OCI-LY1 (cell line): ENCODE measurements at regions not wholly inside any gene's neighbourhood (a gene's known extent, or its start where the extent isn't known, plus 50 kb on each side); places are given as distances from the start of the nearest gene placed in this dataset.

Experiments
- H2AFZ ChIP-seq: fragments of 200-600 bp; sonication (generic), shearing (Covaris generic); 2 replicates; pipeline ENCODE4 v1.6.0; 2014; ENCODE audit warnings: antibody characterized with exemption, mild to moderate bottlenecking, low read length
- H3F3A ChIP-seq: fragments of 200-600 bp; sonication (generic), shearing (Covaris generic); 2 replicates; pipeline ENCODE4 v1.6.0; 2014; ENCODE audit warnings: mild to moderate bottlenecking, antibody characterized with exemption, low read length, moderate library complexity; ENCODE audit not compliant: insufficient read depth
- H3K27ac ChIP-seq: fragments of 200-600 bp; sonication (generic); 2 replicates; pipeline ENCODE4 v1.5.1; 2014; ENCODE audit warnings: low read length, mixed run types, mild to moderate bottlenecking, low read depth; ENCODE audit not compliant: poor library complexity, severe bottlenecking
- H3K27me3 ChIP-seq: fragments of 200-600 bp; sonication (generic); 2 replicates; pipeline ENCODE4 v1.6.0; 2014; ENCODE audit warnings: antibody characterized with exemption, mild to moderate bottlenecking, low read length, moderate library complexity; ENCODE audit not compliant: insufficient read depth
- H3K36me3 ChIP-seq: fragments of 200-600 bp; sonication (generic); 2 replicates; pipeline ENCODE4 v1.6.1; 2014; ENCODE audit warnings: mild to moderate bottlenecking, antibody characterized with exemption, low read length, moderate library complexity, mixed read lengths; ENCODE audit not compliant: insufficient read depth
- H3K4me1 ChIP-seq: fragments of 200-600 bp; sonication (generic); 2 replicates; pipeline ENCODE4 v1.5.1; 2014; ENCODE audit warnings: mild to moderate bottlenecking, low read length, moderate library complexity; ENCODE audit not compliant: insufficient read depth, severe bottlenecking
- H3K4me2 ChIP-seq: fragments of 200-600 bp; sonication (generic), shearing (Covaris generic); 2 replicates; pipeline ENCODE4 v1.6.1; 2014; ENCODE audit warnings: low read length
- H3K4me3 ChIP-seq: fragments of 200-600 bp; sonication (generic); 2 replicates; pipeline ENCODE4 v1.5.1; 2014; ENCODE audit warnings: low read length, low read depth, mild to moderate bottlenecking, mixed read lengths; ENCODE audit not compliant: poor library complexity, severe bottlenecking
- H3K79me2 ChIP-seq: fragments of 200-600 bp; shearing (Covaris generic); 2 replicates; pipeline ENCODE4 v1.6.1; 2016; ENCODE audit warnings: mixed run types, low read length, mixed read lengths; ENCODE audit not compliant: insufficient read depth
- H3K9ac ChIP-seq: fragments of 200-600 bp; sonication (generic), shearing (Covaris generic); 2 replicates; pipeline ENCODE4 v1.6.1; 2014; ENCODE audit warnings: mild to moderate bottlenecking, low read length, mixed read lengths
- H3K9me2 ChIP-seq: fragments of 200-600 bp; sonication (generic), shearing (Covaris generic); 2 replicates; pipeline ENCODE4 v1.6.1; 2014; ENCODE audit warnings: low read depth, mild to moderate bottlenecking, low read length, mixed read lengths
- H3K9me3 ChIP-seq: fragments of 200-600 bp; shearing (Covaris generic); 2 replicates; pipeline ENCODE4 v1.6.1; 2014; ENCODE audit warnings: low read length, mixed read lengths
- H4K20me1 ChIP-seq: fragments of 200-600 bp; sonication (generic), shearing (Covaris generic); 2 replicates; pipeline ENCODE4 v1.6.0; 2016; ENCODE audit warnings: mild to moderate bottlenecking, low read length; ENCODE audit not compliant: insufficient read depth
- EZH2 ChIP-seq: fragments of 200-600 bp; sonication (generic), shearing (Covaris generic); IDR thresholded peaks from 2 replicates; pipeline ENCODE4 v1.8.0; 2017; ENCODE audit warnings: borderline replicate concordance, mixed run types, mild to moderate bottlenecking, antibody characterized with exemption, low read length, moderate library complexity, mixed read lengths
- TF ChIP-seq, protein P1 (sequence below): fragments of 200-600 bp; sonication (generic), shearing (Covaris generic); IDR thresholded peaks from 2 replicates; pipeline ENCODE4 v1.5.1; 2017; ENCODE audit warnings: mild to moderate bottlenecking, antibody characterized with exemption, low read length, moderate library complexity, mixed read lengths

DNA sequence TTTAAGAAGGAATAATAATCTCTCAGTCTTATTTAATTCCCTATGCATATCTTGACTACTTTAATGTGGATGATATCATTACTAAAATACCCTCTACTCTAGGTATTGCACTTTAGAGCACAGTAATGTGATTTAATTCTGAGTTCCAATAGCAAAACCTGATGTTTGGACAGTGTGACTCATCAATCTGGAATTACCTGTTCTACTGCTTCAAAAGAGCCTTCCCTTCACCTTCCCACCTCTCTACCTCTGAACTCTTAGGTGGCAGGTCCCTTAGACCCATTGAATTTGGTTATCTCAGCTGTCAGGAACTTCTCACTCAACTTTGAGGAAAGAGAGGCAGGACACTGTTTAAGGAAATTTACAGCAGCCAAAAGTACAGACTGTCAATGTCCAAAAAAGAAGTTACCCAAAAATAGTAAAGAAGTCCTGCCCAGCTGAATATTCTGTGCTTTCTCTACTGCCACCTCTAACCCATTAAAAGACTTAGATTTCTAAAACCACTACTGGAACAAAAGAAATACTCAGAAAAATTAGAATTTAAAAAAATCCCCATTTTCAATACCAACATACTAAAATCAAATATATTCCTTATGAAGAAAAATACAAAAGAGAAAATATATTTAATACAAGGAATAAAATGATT is 123.1 kb upstream of the GPM6A start:
- H3K9me3 ChIP-seq = no peaks in the 10 kb centered on the region
- TF ChIP-seq EZH2 = no peak
- TF ChIP-seq, protein P1, sequence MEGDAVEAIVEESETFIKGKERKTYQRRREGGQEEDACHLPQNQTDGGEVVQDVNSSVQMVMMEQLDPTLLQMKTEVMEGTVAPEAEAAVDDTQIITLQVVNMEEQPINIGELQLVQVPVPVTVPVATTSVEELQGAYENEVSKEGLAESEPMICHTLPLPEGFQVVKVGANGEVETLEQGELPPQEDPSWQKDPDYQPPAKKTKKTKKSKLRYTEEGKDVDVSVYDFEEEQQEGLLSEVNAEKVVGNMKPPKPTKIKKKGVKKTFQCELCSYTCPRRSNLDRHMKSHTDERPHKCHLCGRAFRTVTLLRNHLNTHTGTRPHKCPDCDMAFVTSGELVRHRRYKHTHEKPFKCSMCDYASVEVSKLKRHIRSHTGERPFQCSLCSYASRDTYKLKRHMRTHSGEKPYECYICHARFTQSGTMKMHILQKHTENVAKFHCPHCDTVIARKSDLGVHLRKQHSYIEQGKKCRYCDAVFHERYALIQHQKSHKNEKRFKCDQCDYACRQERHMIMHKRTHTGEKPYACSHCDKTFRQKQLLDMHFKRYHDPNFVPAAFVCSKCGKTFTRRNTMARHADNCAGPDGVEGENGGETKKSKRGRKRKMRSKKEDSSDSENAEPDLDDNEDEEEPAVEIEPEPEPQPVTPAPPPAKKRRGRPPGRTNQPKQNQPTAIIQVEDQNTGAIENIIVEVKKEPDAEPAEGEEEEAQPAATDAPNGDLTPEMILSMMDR = no peak
- H2AFZ ChIP-seq = no peak overlapping the region
- no peaks in the 10 kb centered on the region for H3K4me1 ChIP-seq
- no peak overlapping the region for H3K4me2 ChIP-seq
- no peaks in the 10 kb centered on the region for H3K9me2 ChIP-seq
- H3K27me3 ChIP-seq = no peaks in the 10 kb centered on the region
- no peak overlapping the region for H3K27ac ChIP-seq
- no peaks in the 10 kb centered on the region for H4K20me1 ChIP-seq
- no peaks in the 10 kb centered on the region for H3F3A ChIP-seq
- H3K79me2 ChIP-seq = no peaks in the 10 kb centered on the region
- no peak overlapping the region for H3K4me3 ChIP-seq
- H3K36me3 ChIP-seq = no peaks in the 10 kb centered on the region
- H3K9ac ChIP-seq = no peak overlapping the region

DNA sequence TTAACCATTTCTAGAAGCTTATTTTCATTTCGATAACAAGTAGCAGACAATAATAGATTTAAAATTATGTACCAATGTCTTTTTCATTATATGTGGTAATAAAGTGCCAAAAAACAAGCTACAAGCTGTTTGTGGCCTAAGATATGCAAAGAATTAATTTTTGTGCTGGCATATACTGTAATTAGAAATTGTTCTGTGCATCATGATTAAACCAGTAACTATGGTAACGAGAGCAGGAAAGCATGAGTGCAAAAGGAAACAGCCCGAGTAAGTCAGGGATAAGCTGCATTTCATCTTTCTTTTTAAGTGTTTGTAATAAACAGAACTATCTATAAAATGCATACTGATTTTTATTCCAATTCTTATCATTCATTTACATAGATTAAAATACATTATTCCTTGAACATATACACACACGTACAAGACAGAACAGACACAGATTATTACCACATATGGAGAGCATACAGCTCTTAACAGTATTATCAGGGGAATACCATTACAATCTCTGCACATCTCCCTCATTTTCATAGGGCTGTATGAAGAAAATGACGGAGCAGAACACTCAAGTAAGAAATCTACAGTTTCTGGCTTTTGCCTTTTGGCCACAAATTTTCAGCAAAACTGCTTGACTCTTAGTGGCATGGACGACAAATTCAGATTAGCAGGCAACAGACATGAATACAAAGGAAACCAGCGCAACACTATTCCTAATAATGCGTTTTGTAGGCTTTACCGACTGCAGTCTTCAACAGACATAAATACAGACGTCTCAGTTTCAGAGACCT is 121.3 kb upstream of the WDR17 start:
- Histone ChIP-seq H4K20me1 (no peaks in the 10 kb centered on the region), H3K4me3 (no peak overlapping the region), H3K79me2 (no peaks in the 10 kb centered on the region), H3K4me1 (peaks cover 7% of the 10 kb centered on the region), H3K9me2 (no peaks in the 10 kb centered on the region), H3K4me2 (no peak overlapping the region), H3K9me3 (no peaks in the 10 kb centered on the region), H2AFZ (no peak overlapping the region), H3K9ac (no peak overlapping the region), H3K36me3 (no peaks in the 10 kb centered on the region), H3F3A (no peaks in the 10 kb centered on the region), H3K27ac (no peak overlapping the region), H3K27me3 (no peaks in the 10 kb centered on the region)
- TF ChIP-seq EZH2 = no peak

- Histone ChIP-seq H3K9me2 (no peaks in the 10 kb centered on the region), H3K4me1 (peaks cover 7% of the 10 kb centered on the region), H3K9me3 (0 out of 2 replicates have a peak, but pooled peaks cover 4% of the 10 kb centered on the region), H2AFZ (no peak overlapping the region), H3K4me3 (no peak overlapping the region), H3F3A (no peaks in the 10 kb centered on the region), H3K36me3 (no peaks in the 10 kb centered on the region), H4K20me1 (no peaks in the 10 kb centered on the region), H3K79me2 (no peaks in the 10 kb centered on the region), H3K27ac (no peak overlapping the region), H3K4me2 (no peak overlapping the region), H3K27me3 (no peaks in the 10 kb centered on the region), H3K9ac (no peak overlapping the region)
- TF ChIP-seq, protein P1 = no peak
- TF ChIP-seq EZH2 = no peak
Measured at GRCh38 chr4:175946472-175947116, 119.0 kb upstream of the WDR17 start.
